HepG2 (cell line): ENCODE measurements at regions not wholly inside any gene's neighbourhood (a gene's known extent, or its start where the extent isn't known, plus 50 kb on each side); places are given as distances from the start of the nearest gene placed in this dataset.

Experiments used
- ARNT2 ChIP-seq: sonication (generic); formaldehyde crosslinking; IDR thresholded peaks from 2 replicates; pipeline ENCODE4 v1.8.0; 2022; ENCODE audit warnings: mild to moderate bottlenecking, low read depth, missing genetic modification reagents, moderate library complexity
- KDM5B ChIP-seq: sonication (generic); formaldehyde crosslinking; IDR thresholded peaks from 2 replicates; pipeline ENCODE4 v1.4.0; 2020; ENCODE audit warnings: missing genetic modification reagents, mild to moderate bottlenecking, borderline replicate concordance
- LRRFIP1 ChIP-seq: sonication (generic); formaldehyde crosslinking; conservative IDR thresholded peaks from 2 replicates; pipeline ENCODE4 v1.4.0; 2020; ENCODE audit warnings: missing genetic modification reagents
- PATZ1 ChIP-seq: sonication (generic); formaldehyde crosslinking; IDR thresholded peaks from 2 replicates; pipeline ENCODE4 v1.4.0; 2020; ENCODE audit warnings: missing genetic modification reagents
- TAF1 ChIP-seq: sonication (generic); formaldehyde crosslinking; IDR thresholded peaks from 2 replicates; pipeline ENCODE4 v1.4.0; 2020; ENCODE audit warnings: missing genetic modification reagents
- ZNF18 ChIP-seq: sonication (generic); formaldehyde crosslinking; IDR thresholded peaks from 2 replicates; pipeline ENCODE4 v1.8.0; 2022; ENCODE audit warnings: mild to moderate bottlenecking, missing genetic modification reagents; ENCODE audit not compliant: insufficient replicate concordance
- ZNF24 ChIP-seq: fragments of 450-650 bp; IDR thresholded peaks from 2 replicates; pipeline ENCODE4 v1.6.1; 2017; ENCODE audit warnings: antibody characterized with exemption, mild to moderate bottlenecking
- ZSCAN30 ChIP-seq: sonication (generic); formaldehyde crosslinking; IDR thresholded peaks from 2 replicates; pipeline ENCODE4 v1.5.0; 2020; ENCODE audit warnings: mild to moderate bottlenecking, missing genetic modification reagents

- TF ChIP-seq LRRFIP1, result no peak
- no peak for TF ChIP-seq KDM5B (CRISPR knock-in tag)
- TF ChIP-seq ZNF18, result no peak
- no peak for TF ChIP-seq ARNT2 (CRISPR knock-in tag)
- no peak for TF ChIP-seq ZNF24
- TF ChIP-seq ZSCAN30 (CRISPR knock-in tag), result no peak
- TF ChIP-seq PATZ1 (CRISPR knock-in tag), result no peak
- no peak for TF ChIP-seq TAF1 (CRISPR knock-in tag)
Measured at GRCh38 chr2:30396436-30397232, 50.4 kb upstream of the LCLAT1 start (continued).
